GM04504 (cell line): ENCODE measurements at regions not wholly inside any gene's neighbourhood (a gene's known extent, or its start where the extent isn't known, plus 50 kb on each side); places are given as distances from the start of the nearest gene placed in this dataset.
"Not testable (repeated sequence)": the region's sequence is repeated elsewhere in the genome, so short reads cannot be mapped to it uniquely, and the experiment has no call there.

Experiments used
- DNase-seq: peaks from one replicate; pipeline ENCODE4 v3.0.0-alpha.2; 2012; ENCODE audit warnings: low read depth

DNA sequence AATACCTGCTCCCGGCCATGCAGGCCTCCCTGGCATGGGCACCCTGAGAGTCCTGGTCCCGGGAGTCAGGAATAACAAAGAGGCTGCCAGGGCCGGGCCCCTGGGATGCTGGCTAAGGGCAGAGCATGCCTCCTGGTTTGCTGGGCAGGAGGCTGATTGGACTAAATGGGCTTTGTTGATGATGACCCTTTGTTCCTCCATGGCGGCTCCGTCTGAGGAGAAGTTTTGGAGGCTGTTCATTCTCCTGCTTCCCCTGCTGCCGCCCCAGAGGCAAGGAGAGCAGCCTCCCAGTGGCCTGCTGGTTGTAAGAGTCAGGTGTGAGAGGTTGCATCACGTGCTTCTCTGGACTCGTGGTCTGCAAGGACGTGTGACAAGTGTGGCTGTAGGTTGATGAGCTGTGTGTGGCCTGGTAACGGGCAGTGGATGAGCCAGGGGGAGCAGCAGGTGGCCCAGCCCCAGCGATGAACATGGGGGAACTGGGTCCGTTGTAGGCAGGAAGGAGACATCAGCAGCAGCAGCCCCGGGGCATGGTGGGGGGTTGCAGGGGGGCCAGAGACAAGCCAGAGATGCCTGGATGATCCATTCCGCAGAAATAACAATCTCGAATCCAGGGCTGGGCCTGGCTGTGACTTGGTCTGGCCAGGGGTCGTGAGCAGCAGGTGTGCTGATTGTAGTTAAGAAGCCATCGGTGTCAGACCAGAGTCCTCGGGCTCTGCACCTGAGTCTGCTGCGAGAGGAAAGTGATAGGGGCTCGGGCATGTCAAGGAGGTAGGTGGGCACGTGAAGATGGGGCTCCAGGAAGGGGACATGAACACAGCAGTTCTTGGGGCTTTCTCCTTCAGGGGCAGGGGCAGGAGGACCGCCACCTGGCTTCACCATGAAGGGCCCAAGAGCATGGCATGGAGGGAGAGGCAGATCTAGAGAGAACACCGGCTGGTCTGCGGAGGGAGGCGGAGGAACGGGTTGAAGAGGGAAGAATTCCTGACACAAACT lies 101.4 kb downstream of the TNFRSF13B start:
- no peak for DNase-seq

DNA sequence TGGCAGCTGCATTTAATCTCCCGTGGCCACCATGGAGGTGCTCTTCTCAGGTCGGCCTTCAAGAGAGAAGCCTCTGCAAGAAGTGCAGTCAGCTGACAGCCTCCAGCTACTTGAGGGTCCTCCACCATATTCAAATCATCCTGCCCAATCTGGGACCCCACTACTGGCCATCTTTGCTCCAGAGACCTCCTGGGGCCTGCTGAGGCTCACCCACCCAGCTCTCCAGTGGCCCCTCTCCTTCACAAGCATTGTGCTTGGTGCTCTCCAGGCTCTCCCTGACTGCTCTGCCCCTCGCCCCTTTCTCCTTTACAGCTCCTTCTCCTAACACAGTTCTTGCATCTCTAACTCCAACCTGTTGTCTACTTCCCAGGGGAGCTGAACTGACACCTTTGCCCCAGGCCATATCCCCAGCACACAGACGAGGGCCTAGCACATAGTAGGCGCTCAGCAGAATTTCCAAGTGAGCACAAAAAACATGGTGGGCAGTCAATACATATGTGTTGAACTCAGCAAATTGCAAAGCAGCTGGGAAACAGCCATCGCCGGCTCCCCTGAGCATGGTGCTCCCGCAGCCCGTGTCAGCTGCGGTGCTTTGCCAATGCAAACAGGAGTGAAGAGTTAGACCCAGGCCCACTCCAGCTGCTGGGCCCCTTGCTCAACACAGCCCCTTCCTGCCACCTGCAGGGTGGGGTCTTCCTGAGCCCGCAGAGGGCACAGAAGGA lies 102.2 kb downstream of the TNFRSF13B start:
- DNase-seq: not testable (repeated sequence)

DNA sequence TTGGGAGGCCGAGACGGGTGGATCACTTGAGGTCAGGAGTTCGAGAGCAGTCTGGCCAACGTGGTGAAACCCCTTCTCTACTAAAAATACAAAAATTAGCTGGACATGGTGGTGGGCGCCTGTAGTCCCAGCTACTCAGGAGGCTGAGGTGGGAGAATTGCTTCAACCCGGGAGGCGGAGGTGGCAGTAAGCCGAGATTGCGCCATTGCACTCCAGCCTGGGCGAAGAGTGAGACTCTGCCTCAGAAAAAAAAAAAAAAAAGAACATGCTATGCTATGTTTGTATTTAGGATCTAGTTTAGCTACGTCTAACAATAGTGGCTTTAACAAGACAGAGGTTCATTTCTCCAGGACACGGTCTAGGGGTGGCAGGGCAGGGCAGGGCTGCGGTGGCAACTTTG lies 103.3 kb downstream of the TNFRSF13B start:
- not testable (repeated sequence) for DNase-seq

DNA sequence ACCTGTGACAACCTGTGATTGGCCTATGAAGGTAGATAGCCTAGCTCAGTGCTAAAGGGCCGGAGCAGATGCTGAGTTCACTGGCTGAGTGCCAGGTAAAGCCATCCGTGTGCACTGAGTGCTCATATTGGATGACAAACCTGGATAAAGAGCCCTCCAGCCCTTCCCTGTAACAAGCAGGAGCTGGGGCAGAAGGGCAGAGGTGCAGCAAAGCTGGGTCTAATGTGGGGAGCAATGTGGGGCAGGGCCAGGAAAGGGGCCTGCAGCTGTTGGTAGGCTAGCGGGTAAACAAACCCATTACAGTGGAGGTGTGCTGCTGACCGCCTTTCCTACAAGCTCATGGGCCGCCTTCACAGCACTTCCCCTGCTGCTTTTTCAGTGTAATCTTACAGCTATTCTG lies 104.4 kb downstream of the TNFRSF13B start:
- DNase-seq: not testable (repeated sequence)

DNA sequence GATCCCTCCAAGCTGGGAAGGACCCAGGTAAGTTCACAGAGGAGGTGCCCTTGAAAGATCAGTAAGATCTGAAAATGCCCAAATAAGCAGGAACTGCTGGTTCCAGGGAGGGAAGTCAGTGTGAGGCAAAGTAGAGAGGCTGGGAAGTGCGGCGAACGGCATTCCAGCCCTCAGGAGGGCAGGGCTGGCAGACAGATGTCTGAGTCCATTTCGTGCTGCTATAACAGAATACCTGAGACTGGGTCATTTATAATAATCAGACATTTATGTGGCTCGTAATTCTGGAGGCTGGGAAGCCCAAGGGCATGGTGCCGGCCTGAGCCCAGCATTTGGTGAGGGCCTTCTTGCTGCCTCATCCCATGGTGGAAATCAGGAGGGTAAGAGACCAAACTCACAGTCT lies 105.1 kb downstream of the TNFRSF13B start:
- DNase-seq: not testable (repeated sequence)

DNA sequence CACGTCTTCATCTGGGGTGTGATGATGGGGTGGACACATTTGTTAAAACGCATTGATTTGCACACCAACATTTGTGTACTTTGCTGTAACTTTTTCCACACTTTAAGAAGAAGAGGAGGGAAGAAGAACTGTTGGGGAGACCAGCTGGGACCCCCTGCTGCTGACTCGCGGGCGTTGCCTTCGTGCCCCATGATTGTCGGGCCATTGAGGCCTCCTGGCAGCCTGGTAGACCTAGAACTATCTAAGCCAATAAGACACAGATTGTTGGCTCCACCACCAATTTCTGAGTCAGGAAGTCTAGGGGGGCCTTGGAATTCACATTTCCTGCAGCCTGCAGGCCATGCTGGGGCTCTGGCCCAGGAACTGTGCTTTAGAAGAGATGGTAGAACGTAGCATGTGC lies 105.5 kb downstream of the TNFRSF13B start:
- DNase-seq: no peak

DNA sequence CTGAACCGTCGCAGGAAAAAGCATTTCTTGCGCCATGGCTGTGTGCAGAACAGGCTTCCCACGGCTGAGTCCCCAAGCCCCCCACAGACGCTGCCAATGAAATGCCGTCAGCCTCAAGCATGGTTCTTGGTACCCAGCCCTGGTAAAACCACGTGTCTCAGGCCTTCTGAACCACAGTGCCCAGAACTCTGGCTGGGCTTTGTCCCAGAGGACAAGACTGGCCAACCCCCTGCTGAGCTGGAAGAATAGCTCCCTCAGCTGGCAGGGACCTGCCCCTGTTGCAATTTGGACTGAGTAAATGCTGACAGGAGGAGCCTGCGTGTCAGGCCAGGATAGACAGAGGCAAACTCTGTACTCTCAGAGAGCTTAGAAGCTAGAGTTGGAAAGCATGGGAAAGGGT lies 106.2 kb downstream of the TNFRSF13B start:
- not testable (repeated sequence) for DNase-seq

DNA sequence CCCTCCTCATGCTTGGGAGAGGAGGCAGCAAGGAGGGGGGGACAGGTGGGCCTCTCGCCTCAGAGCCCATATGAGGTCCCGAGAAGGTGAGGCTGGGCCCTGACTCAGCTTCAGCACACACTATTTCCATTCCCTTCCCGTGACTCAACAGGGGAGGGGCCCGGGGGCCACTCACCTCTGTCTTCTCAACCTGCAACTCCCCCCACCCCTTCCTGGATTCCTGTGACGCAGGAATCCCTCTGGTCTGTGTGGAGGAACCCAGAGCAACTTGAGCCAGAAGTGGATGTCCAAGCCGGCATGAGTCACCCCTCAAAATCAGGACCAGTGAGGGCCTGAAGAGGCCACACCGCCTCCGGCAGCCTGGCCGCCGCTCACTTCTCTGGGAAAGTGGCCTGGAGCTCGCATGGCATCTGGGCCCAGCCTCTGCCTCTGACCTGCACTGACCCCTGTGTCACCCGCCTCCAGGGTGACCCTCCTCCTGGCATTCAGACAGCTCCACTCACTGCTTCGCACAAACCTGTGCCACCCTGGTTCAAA lies 106.8 kb downstream of the TNFRSF13B start:
- not testable (repeated sequence) for DNase-seq

DNA sequence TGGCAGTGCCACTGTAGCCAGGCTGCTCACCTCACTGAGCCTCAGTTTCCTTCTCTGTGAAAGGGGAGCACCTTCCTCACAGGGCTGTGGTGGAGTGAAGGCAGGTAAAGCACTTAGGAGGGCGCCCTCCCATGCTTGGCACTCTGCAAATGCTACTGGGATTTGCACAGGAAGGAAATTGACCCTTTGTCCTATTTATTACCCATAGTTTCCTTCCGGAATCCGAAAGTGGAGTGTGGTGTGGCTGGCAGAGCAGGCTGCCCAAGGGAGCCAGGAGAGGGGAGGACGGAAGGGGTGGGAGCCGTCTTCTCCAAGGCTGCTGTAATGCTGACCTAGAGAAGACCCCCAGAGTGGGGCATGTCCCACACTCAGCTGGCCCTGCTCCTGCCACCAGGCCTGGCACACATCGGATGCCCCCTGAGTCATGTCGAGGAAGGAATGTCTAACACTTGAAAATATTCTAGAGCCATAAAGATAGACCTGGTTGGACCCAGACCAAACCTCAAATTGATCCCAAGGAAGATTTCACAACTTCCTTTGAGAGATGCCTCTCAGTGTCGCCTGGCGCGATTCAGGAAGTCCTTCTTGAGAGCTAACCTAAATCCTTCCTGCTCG lies 107.3 kb downstream of the TNFRSF13B start:
- DNase-seq: peak; percentile 42

DNA sequence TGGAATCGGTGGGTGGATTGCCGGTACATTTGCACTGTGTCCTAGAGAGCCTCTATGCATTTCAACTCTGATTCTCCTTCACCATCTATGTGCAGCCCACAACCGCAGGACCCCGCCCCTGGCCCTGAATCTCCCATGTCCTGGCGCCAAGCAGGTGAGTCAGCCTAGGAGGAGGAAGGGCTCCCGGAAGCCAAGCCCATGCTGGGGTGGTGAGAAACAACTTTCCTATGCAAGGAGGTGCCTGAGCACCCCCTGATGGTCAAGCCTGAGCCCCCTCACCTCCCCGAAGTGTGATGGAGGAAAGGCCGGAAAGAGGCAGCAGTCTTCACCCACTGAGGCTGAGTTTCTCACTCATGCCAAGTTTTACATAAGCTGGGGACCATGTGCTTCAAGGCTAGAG lies 110.8 kb downstream of the TNFRSF13B start:
- DNase-seq: not testable (repeated sequence)

DNA sequence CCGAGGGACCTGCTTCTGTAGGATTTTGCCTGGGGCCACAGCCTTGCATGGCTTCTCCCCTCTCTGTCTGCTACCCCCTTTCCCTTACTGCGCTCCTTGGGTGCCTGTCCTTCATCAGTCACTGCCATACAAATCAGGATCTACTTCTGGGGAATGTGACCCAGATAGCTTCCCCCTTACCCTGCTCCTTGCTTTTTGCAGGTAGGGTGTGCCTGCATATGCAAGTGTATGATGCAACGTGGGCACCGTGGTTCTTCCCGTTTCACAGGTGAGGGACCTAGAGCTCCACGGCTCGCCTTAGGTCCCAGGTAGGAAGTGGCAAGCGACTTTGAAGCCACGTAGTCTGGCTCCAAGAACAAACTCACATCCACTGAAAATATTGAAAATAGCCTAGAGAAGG lies 111.5 kb downstream of the TNFRSF13B start:
- not testable (repeated sequence) for DNase-seq

DNA sequence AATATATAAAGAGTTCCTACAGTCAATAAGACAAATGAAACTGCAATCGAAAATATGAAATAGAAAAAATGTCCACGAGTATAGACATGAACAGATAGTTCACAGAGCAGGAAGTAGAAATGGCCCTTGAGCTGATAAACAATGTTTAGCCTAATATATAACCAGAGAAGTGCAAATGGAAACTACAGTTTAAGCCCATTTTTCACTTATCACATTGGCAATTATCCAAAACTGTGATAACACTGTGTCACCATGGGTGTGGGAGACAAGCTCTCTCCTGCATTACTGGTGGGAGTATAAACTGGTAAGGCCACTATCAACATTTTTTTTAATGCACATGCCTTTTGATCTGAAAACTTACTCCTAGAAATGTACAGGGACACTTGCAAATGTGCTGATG lies 112.4 kb downstream of the TNFRSF13B start:
- not testable (repeated sequence) for DNase-seq

DNA sequence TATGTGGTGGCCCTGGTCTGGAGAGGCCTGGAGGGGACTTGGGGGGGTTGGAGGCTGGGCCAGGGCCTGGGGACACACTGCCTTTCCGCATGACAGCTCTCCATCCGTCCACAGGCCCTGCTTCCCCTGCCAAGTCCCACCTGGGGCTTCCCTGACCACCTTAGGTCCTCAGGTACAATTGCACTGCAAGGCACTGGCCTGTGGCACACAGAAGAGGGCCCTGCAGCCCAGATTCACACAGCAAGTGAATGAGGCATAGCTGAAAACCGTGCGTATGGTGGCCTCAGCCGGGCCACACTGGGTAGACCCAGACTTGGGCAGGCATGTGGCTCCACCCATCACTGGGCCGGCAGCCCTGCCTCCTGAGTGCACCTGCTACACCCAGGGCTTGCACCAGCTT lies 114.2 kb downstream of the TNFRSF13B start:
- DNase-seq: not testable (repeated sequence)

DNA sequence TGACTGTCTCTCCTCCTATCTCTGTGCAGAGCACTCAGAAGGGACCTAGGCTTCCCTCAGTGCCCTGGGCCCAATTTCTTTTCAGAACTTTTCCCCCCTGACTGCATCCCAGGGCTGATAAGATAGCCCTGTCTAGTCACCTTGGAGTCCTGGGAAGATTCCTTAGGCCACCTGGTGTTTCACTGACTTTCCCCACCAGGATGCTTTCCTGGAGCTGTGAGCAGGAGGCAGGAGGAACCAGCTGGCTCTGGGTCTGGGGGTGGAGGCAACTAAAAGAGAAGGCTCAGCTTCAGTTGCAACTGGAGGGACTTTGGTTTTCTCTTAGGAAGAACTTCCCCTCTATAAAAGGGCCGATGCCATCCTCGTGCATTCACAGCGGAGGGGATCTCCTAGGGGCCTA lies 115.1 kb downstream of the TNFRSF13B start:
- not testable (repeated sequence) for DNase-seq

DNA sequence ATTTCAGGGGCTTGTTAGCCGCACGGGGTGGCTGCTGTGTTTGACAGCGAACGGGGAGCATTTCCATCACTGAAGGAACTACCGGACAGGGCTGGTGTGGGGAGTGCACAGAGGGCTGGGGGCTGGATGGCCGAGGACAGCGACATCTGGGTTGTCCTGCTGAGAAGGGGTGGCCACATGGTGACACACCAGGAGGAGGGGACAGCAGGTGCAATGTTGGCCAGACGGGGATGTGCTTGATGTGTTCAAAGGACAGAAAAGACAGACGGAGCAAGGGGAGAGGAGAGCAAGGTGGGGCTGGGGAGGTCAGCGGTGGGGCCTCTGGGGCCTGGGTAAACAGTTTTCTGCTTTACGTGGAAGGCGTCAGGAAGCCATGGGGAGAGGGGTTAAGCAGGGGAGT lies 115.7 kb downstream of the TNFRSF13B start:
- DNase-seq: not testable (repeated sequence)

DNA sequence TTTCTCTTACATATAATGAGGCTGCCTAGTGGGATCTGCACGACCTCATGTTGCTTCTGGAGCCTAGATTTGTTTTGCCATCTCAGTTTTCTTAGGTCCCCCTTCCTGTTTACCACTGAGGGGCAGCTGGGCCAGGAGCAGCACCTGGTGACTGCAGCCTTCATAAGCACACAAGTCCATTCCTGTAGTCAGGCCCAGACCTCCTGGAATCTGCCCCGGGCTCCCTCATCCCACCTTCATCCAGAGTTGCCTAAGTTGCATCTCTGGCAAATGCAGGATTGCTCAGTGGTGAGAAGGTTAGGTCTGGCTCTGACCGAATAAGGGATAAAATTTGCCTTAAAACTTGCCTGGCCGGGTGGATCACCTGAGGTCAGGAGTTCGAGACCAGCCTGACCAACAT lies 117.3 kb downstream of the TNFRSF13B start:
- DNase-seq: not testable (repeated sequence)

DNA sequence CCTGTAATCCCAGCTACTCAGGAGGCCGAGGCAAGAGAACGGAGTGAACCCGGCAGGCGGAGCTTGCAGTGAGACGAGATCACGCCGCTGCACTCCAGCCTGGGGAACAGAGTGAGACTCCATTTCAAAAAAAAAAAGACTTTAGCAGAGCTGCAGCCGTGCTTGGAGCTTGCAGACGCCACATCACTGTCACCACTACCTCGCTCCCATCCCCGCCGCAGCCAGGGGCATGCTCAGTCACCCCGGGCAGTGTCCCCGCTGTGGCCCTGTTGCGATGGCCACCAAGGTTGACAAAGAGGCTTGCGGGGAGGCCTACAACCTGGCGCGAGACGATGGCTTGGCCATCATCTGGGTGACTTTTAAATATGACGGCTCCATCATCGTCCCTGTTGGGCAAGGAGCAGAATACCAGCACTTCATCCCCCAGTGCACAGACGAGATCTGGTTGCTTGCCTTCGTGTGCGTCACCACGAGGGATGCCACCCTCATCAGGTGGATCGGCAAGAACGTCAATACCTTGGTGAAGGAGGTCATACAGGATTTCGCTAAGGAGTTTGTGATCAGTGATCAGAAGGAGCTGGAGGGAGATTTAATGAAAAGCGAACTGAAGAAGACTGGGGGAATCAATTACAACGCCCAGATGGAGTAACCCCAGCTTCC lies 118.1 kb downstream of the TNFRSF13B start:
- no peak for DNase-seq

DNA sequence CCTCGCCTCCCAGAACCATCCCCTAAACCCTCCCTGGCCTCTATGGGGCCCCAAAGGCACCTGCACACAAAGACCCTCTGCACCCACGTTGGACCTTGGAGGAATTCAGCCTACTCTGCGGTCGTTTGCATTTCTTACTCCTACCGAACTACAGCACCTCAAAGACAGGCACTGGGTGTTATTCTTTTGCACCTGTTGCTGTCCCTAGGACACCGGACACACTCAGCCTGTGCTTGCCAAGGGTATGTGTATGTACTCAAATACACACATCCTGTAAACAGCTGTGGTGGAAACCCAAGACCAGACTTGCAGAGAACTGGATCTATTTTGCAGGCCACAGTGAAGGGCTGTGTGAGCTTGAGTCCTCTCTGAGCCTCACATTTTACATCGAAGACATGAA lies 122.1 kb downstream of the TNFRSF13B start:
- DNase-seq: not testable (repeated sequence)

DNA sequence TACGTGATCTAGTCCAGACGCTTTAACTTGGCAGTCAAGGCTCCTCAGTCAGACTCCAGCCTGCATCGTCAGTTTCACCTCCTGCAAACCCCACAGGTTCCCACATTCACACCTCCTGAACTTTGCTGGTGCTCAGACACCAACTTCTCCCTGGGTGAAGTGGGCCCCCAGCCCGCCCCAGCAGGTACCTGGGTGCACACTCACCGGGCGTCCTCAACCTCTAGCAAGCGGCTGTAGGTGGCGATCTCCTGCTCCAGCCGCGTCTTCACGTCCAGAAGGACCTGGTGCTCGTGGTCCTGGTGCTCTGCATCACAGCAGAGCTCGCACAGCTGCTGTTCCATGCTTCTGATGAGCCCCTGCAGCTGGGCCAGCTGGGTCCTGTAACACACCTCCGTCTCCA lies 122.9 kb downstream of the TNFRSF13B start:
- DNase-seq: not testable (repeated sequence)

DNA sequence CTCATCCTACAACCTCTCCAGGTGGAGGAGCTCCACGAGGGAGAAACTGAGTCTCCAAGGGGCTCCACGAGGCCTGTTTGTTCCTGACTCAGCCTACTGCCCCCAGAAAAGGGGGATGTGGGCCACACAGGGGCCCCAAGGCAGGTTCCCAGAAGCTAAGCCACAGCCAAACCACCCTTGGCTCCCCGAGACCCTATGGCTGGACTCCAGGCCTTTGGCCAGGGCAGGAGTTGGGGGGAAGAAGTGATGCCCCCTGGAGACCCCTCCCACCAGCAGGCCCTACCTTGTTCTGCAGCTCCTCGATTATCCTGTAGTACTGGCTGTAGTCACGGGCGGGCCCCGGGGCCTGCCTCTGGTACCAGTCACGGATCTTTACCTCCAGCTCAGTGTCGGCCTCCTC lies 126.8 kb downstream of the TNFRSF13B start:
- not testable (repeated sequence) for DNase-seq

DNA sequence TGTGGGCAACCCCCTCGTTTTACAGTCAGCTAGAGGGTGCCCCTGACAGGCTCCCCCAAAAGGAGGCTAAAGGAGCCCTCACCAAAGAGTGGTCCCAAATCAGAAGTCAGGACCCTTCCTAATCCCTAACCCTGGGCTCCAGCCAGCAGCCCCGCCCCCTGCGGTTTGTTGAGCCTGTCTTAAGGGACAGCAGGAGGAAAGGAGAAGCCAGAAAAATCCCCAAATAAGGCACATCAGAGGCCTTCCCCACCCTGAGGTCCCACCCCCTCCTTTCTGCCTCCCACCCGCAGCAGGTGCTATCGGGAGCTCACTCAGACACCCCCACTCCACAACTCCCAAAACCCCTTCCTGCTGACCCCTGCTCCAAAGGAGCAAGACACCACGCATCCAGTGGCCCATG lies 127.2 kb downstream of the TNFRSF13B start:
- not testable (repeated sequence) for DNase-seq

DNA sequence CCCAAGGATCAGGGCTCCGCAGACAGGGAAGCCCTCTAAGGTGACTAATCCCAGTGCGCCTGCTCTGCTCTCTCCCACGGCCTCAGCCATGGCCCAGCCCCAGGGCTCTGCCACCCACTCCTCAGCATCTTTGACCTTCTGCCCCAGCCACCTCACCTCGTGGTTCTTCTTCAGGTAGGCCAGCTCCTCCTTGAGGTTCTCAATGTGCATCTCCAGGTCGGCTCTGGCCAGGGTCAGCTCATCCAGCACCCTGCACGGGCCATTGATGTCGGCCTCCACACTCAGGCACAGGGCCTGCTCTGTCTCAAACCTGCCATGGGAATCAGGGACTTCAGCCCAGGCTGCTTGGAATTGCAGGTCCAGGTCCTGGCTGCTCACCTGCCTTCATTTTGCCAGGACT lies 128.4 kb downstream of the TNFRSF13B start:
- not testable (repeated sequence) for DNase-seq
